OCI-LY3 (cell line): ENCODE measurements at regions not wholly inside any gene's neighbourhood (a gene's known extent, or its start where the extent isn't known, plus 50 kb on each side); places are given as distances from the start of the nearest gene placed in this dataset.

ENCODE experiments used
- CTCF ChIP-seq: fragments of 200-600, 300-600 bp; sonication (generic); IDR thresholded peaks from 2 replicates; pipeline ENCODE4 v1.5.1; 2014; ENCODE audit warnings: antibody characterized with exemption, low read length, low read depth
- EZH2phosphoT487 ChIP-seq: fragments of 200-600 bp; shearing (Covaris generic); IDR thresholded peaks from 2 replicates; pipeline ENCODE4 v1.6.1; 2018; ENCODE audit warnings: antibody characterized with exemption, mixed run types, low read depth

DNA sequence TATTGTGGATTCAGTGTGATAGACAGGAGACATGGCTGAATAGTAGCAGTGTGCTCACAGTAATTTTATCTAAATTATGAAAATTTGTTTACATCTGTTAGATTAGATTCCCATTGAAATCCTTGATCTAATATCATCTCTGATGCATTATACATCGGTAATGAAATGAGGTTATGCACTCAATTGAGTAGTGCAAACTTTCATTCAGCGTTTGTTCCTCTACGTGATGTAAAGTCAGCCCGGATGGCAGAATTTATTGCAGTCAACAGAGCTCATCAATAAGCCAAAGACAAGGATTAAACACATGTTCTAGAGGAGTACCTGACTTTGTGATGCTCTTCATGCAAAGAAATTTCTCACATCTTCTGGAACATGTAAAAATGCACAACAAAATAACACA, 549.2 kb downstream of the GOLGA6L6 start:
- no peak for TF ChIP-seq CTCF
- TF ChIP-seq EZH2phosphoT487 = no peak
